Stomach (tissue), 8 donors: ENCODE measurements at regions not wholly inside any gene's neighbourhood (a gene's known extent, or its start where the extent isn't known, plus 50 kb on each side); places are given as distances from the start of the nearest gene placed in this dataset.
"Not testable (repeated sequence)": the region's sequence is repeated elsewhere in the genome, so short reads cannot be mapped to it uniquely, and the experiment has no call there.

ENCODE experiments used
- DNase-seq, 2 donors: peaks; one replicate each; pipeline versions ENCODE4 v3.0.0 to v3.0.0-alpha.2; 2013 to 2019
- H3K27ac ChIP-seq, 5 donors: fragments of 200-600 bp in 4 of 5; sonication (generic) in 4 of 5; one replicate each; pipeline ENCODE4 v1.5.1; 2013 to 2019; ENCODE audit warnings: mild to moderate bottlenecking in 1 of 5, moderate library complexity in 1 of 5
- H3K27me3 ChIP-seq, 3 donors: fragments of 200-600 bp; sonication (generic); one replicate each; pipeline ENCODE4 v1.5.1; 2017 to 2019; ENCODE audit warnings: mixed run types in 1 of 3
- H3K36me3 ChIP-seq, 4 donors: fragments of 200-600 bp; sonication (generic); 1 replicate in 3 of 4; 2 replicates in 1 of 4; pipeline ENCODE4 v1.5.1; 2016 to 2019
- H3K4me1 ChIP-seq, 4 donors: fragments of 200-600 bp; sonication (generic); one replicate each; pipeline ENCODE4 v1.5.1; 2016 to 2019
- H3K4me3 ChIP-seq, 4 donors: fragments of 200-600 bp; sonication (generic) in 3 of 4; one replicate each; pipeline ENCODE4 v1.5.1; 2016 to 2019; ENCODE audit warnings: mild to moderate bottlenecking in 1 of 4
- H3K9me3 ChIP-seq, 4 donors: fragments of 200-600 bp; sonication (generic); one replicate each; pipeline ENCODE4 v1.5.1; 2016 to 2019
- CTCF ChIP-seq, 7 experiments: fragments of 450-650 bp in 4 of 7; fragments of 200-600 bp in 3 of 7; sonication (generic) in 3 of 7; IDR thresholded peaks; one replicate each; pipeline ENCODE4 v1.5.1; 2016 to 2019; ENCODE audit warnings: antibody characterized with exemption in 7 of 7, control low read depth in 2 of 7, mild to moderate bottlenecking in 1 of 7
- EP300 ChIP-seq: sonication (generic); formaldehyde crosslinking; IDR thresholded peaks from one replicate; pipeline ENCODE4 v1.6.1; 2017; ENCODE audit warnings: antibody characterized with exemption
- POLR2A ChIP-seq, 4 donors: fragments of 450-650 bp; IDR thresholded peaks; one replicate each; pipeline ENCODE4 v1.6.1; 2016; ENCODE audit warnings: antibody characterized with exemption in 4 of 4, control low read depth in 2 of 4, mild to moderate bottlenecking in 1 of 4, moderate library complexity in 1 of 4
- POLR2AphosphoS5 ChIP-seq, 3 donors: sonication (generic); formaldehyde crosslinking; IDR thresholded peaks; one replicate each; pipeline ENCODE4 v1.6.1; 2016; ENCODE audit warnings: antibody characterized with exemption in 3 of 3
- WGBS, 5 donors: extraction: QIAGEN DNeasy Blood & Tissue Kit in 3 of 5; methylation state at CpG; one replicate each; pipeline versions ENCODE4 v1.1.5 to v1.1.7; 2013 to 2018; 5-methylcytosine and 5-hydroxymethylcytosine counted together
- intact Hi-C: fragments of 100-400 bp; cut with DNase I; formaldehyde crosslinking; loops from one replicate; pipeline ENCODE4 v1.15.1; 2023; ENCODE audit warnings: low total_unique reads
- donor health status: healthy with polysubstance abuse.
- donor health status: Bipolar disorder and iron deficiency.
- donor health status: healthy.

GRCh38 chr13:80704369-80704768 is 363.4 kb upstream of the SPRY2 start:
- Histone ChIP-seq H3K36me3 (no peaks in the 10 kb centered on the region), H3K4me1 (no peaks in the 10 kb centered on the region), H3K9me3 (peaks cover 0 to 34% (median 8%) of the 10 kb centered on the region in 4 donors), H3K27ac (no peak overlapping the region), H3K27me3 (no peaks in the 10 kb centered on the region), H3K4me3 (no peak overlapping the region)
- intact Hi-C loops, result no loop called here
- DNase-seq, result no peak
- no peak for TF ChIP-seq POLR2A (IDR thresholded peaks at IDR 0.05)
- no peak for TF ChIP-seq EP300
- TF ChIP-seq CTCF (IDR thresholded peaks at IDR 0.05), result no peak
- TF ChIP-seq POLR2AphosphoS5 (IDR thresholded peaks at IDR 0.05), result no peak
- WGBS, 5 donors, result 95 to 99% (median 96%) methylated on average over 5 to 20 of the region's 20 CpGs

GRCh38 chr13:80695841-80696240 is 354.9 kb upstream of the SPRY2 start:
- 75 to 94% (median 83%) methylated on average over 1 of the region's 1 CpG for WGBS, 5 donors
- Histone ChIP-seq H3K27me3 (no peaks in the 10 kb centered on the region), H3K9me3 (peaks cover 0 to 18% (median 8%) of the 10 kb centered on the region in 4 donors), H3K4me1 (no peaks in the 10 kb centered on the region), H3K27ac (no peak overlapping the region), H3K36me3 (no peaks in the 10 kb centered on the region), H3K4me3 (no peak overlapping the region)
- intact Hi-C loops, result no loop called here
- no peak for DNase-seq
- TF ChIP-seq CTCF (IDR thresholded peaks at IDR 0.05), result no peak
- TF ChIP-seq EP300, result no peak
- TF ChIP-seq POLR2A (IDR thresholded peaks at IDR 0.05), result no peak

GRCh38 chr13:80691814-80692213 is 350.9 kb upstream of the SPRY2 start:
- WGBS, 5 donors, result 63 to 97% (median 88%) methylated on average over 2 of the region's 2 CpGs
- intact Hi-C loops, result not testable (repeated sequence)

GRCh38 chr13:80690208-80690607 is 349.3 kb upstream of the SPRY2 start:
- DNase-seq, result no peak
- WGBS, 5 donors, result 75 to 98% (median 92%) methylated on average over 3 of the region's 3 CpGs
- intact Hi-C loops, result no loop called here

More at GRCh38 chr13:80691814-80692213, 350.9 kb upstream of the SPRY2 start:
- H3K36me3 ChIP-seq, H3K27ac ChIP-seq, H3K4me3 ChIP-seq, H3K27me3 ChIP-seq, DNase-seq, H3K4me1 ChIP-seq: not testable (repeated sequence)
- H3K9me3 ChIP-seq, result peaks cover 0 to 20% (median 11%) of the 10 kb centered on the region in 4 donors

More at GRCh38 chr13:80690208-80690607, 349.3 kb upstream of the SPRY2 start:
- TF ChIP-seq EP300 (no peak), POLR2AphosphoS5 (IDR thresholded peaks at IDR 0.05) (no peak), CTCF (IDR thresholded peaks at IDR 0.05) (no peak), POLR2A (IDR thresholded peaks at IDR 0.05) (no peak)
- no peaks in the 10 kb centered on the region for H3K27me3 ChIP-seq
- peaks cover 0 to 20% (median 11%) of the 10 kb centered on the region in 4 donors for H3K9me3 ChIP-seq
- H3K36me3 ChIP-seq, result no peaks in the 10 kb centered on the region
- no peaks in the 10 kb centered on the region for H3K4me1 ChIP-seq
- H3K27ac ChIP-seq, result no peak overlapping the region
- no peak overlapping the region for H3K4me3 ChIP-seq
